HG03103 (cell line): ENCODE measurements at regions not wholly inside any gene's neighbourhood (a gene's known extent, or its start where the extent isn't known, plus 50 kb on each side); places are given as distances from the start of the nearest gene placed in this dataset.

Experiments
- ATAC-seq: cut with Tn5 transposase; IDR thresholded peaks from one replicate; pipeline ENCODE4 v1.9.1; 2021; ENCODE audit warnings: low read depth; ENCODE audit not compliant: unreplicated experiment

GRCh38 chr14:100398044-100398443, 74.9 kb downstream of the SLC25A47 start:
- ATAC-seq: no peak

- ATAC-seq: no peak
Observed at GRCh38 chr14:100399052-100399849, 76.1 kb downstream of the SLC25A47 start.

GRCh38 chr14:100400115-100400514, 77.0 kb downstream of the SLC25A47 start:
- ATAC-seq: no peak

GRCh38 chr14:100401031-100401692, 78.0 kb downstream of the SLC25A47 start:
- no peak for ATAC-seq

GRCh38 chr14:100401792-100402191, 78.7 kb downstream of the SLC25A47 start:
- no peak for ATAC-seq

- no peak for ATAC-seq
Observed at GRCh38 chr14:100402631-100403030, 79.5 kb downstream of the SLC25A47 start.

GRCh38 chr14:100403105-100403504, 80.0 kb downstream of the SLC25A47 start:
- ATAC-seq: no peak

GRCh38 chr14:100403802-100404365, 80.7 kb downstream of the SLC25A47 start:
- no peak for ATAC-seq

- no peak for ATAC-seq
Observed at GRCh38 chr14:100404419-100404818, 81.3 kb downstream of the SLC25A47 start.

- ATAC-seq: no peak
Observed at GRCh38 chr14:100405760-100406455, 82.8 kb downstream of the SLC25A47 start.

GRCh38 chr14:100406505-100407131, 83.5 kb downstream of the SLC25A47 start:
- ATAC-seq: no peak

- ATAC-seq: no peak
Observed at GRCh38 chr14:100407376-100408102, 84.4 kb downstream of the SLC25A47 start.

GRCh38 chr14:100408350-100409002, 85.3 kb downstream of the SLC25A47 start:
- ATAC-seq: no peak

GRCh38 chr14:100409003-100409360, 85.8 kb downstream of the SLC25A47 start:
- no peak for ATAC-seq

- ATAC-seq: no peak
Observed at GRCh38 chr14:100409651-100410050, 86.5 kb downstream of the SLC25A47 start.

GRCh38 chr14:100410056-100410565, 87.0 kb downstream of the SLC25A47 start:
- no peak for ATAC-seq

- ATAC-seq: no peak
Observed at GRCh38 chr14:100413699-100414098, 90.6 kb downstream of the SLC25A47 start.

- ATAC-seq: no peak
Observed at GRCh38 chr14:100415226-100415625, 92.1 kb downstream of the SLC25A47 start.

- ATAC-seq: no peak
Observed at GRCh38 chr14:100416081-100416680, 93.0 kb downstream of the SLC25A47 start.
